ENCODE measurements at regions not wholly inside any gene's neighbourhood (a gene's known extent, or its start where the extent isn't known, plus 50 kb on each side); places are given as distances from the start of the nearest gene placed in this dataset.

- Histone ChIP-seq H3K9me1 (ENCODE audit: control insufficient read depth, extremely low read depth, insufficient read depth, low read length) (no peaks in the 10 kb centered on the region), H3K4me1 (ENCODE audit: control insufficient read depth, extremely low read depth, insufficient read depth, low read length) (no peaks in the 10 kb centered on the region), H3K27me3 (ENCODE audit: control insufficient read depth, extremely low read depth, insufficient read depth, low read length) (no peaks in the 10 kb centered on the region), H3K4me3 (ENCODE audit: control insufficient read depth in 2 of 3, extremely low read depth in 1 of 3, insufficient read depth in 2 of 3, low read depth in 1 of 3, low read length in 3 of 3) (no peak overlapping the region), H3K9me3 (ENCODE audit: control insufficient read depth, low read depth, low read length) (no peaks in the 10 kb centered on the region), H3K36me3 (ENCODE audit: control insufficient read depth in 2 of 2, extremely low read depth in 1 of 2, insufficient read depth in 2 of 2, low read length in 2 of 2) (no peaks in the 10 kb centered on the region), H3K4me2 (ENCODE audit: control insufficient read depth, extremely low read depth, insufficient read depth, low read depth, low read length) (no peak overlapping the region), H2AFZ (ENCODE audit: control insufficient read depth, low read length) (no peak overlapping the region), H3K27ac (ENCODE audit: control insufficient read depth, insufficient read depth, low read length) (no peak overlapping the region), H4K20me1 (ENCODE audit: control insufficient read depth, extremely low read depth, insufficient read depth, low read length) (no peaks in the 10 kb centered on the region), H3K79me2 (ENCODE audit: control insufficient read depth, insufficient read depth, low read length) (no peaks in the 10 kb centered on the region), H3K9ac (ENCODE audit: control insufficient read depth, extremely low read depth, insufficient read depth, low read length) (no peak overlapping the region)
- TF ChIP-seq CTCF (optimal IDR thresholded peaks at IDR 0.05 in 1 of 3, IDR thresholded peaks at IDR 0.05 in 1 of 3, conservative IDR thresholded peaks at IDR 0.05 in 1 of 3; ENCODE audit: extremely low read depth in 1 of 3, insufficient read depth in 2 of 3, low read length in 3 of 3) (no peak), EZH2 (IDR thresholded peaks at IDR 0.05; ENCODE audit: low read length) (no peak)
- FAIRE-seq (no peak), DNase-seq (ENCODE audit: low read depth, low spot score) (no peak)
- dilution Hi-C loops (cut with MboI; ENCODE audit: extremely low pct_ligation_motif_present, low sequenced_read_pairs), result no loop called here
Measured at GRCh38 chr21:28133116-28133515, 859.6 kb downstream of the LTN1 start.

- H3K4me1 ChIP-seq (ENCODE audit: control insufficient read depth, extremely low read depth, insufficient read depth, low read length), result no peaks in the 10 kb centered on the region
- no peaks in the 10 kb centered on the region for H3K27me3 ChIP-seq (ENCODE audit: control insufficient read depth, extremely low read depth, insufficient read depth, low read length)
- FAIRE-seq (no peak), DNase-seq (ENCODE audit: low read depth, low spot score) (no peak)
- dilution Hi-C loops (cut with MboI; ENCODE audit: extremely low pct_ligation_motif_present, low sequenced_read_pairs), result no loop called here
- H3K9me1 ChIP-seq (ENCODE audit: control insufficient read depth, extremely low read depth, insufficient read depth, low read length), result no peaks in the 10 kb centered on the region
- no peak overlapping the region for H2AFZ ChIP-seq (ENCODE audit: control insufficient read depth, low read length)
- H3K79me2 ChIP-seq (ENCODE audit: control insufficient read depth, insufficient read depth, low read length), result no peaks in the 10 kb centered on the region
- H3K9me3 ChIP-seq (ENCODE audit: control insufficient read depth, low read depth, low read length), result no peaks in the 10 kb centered on the region
- no peak overlapping the region for H3K27ac ChIP-seq (ENCODE audit: control insufficient read depth, insufficient read depth, low read length)
- TF ChIP-seq CTCF (optimal IDR thresholded peaks at IDR 0.05 in 1 of 3, IDR thresholded peaks at IDR 0.05 in 1 of 3, conservative IDR thresholded peaks at IDR 0.05 in 1 of 3; ENCODE audit: extremely low read depth in 1 of 3, insufficient read depth in 2 of 3, low read length in 3 of 3) (no peak), EZH2 (IDR thresholded peaks at IDR 0.05; ENCODE audit: low read length) (no peak)
- no peak overlapping the region for H3K4me3 ChIP-seq (ENCODE audit: control insufficient read depth in 2 of 3, extremely low read depth in 1 of 3, insufficient read depth in 2 of 3, low read depth in 1 of 3, low read length in 3 of 3)
- H4K20me1 ChIP-seq (ENCODE audit: control insufficient read depth, extremely low read depth, insufficient read depth, low read length), result no peaks in the 10 kb centered on the region
- no peak overlapping the region for H3K9ac ChIP-seq (ENCODE audit: control insufficient read depth, extremely low read depth, insufficient read depth, low read length)
- H3K36me3 ChIP-seq (ENCODE audit: control insufficient read depth in 2 of 2, extremely low read depth in 1 of 2, insufficient read depth in 2 of 2, low read length in 2 of 2), result no peaks in the 10 kb centered on the region
- H3K4me2 ChIP-seq (ENCODE audit: control insufficient read depth, extremely low read depth, insufficient read depth, low read depth, low read length), result no peak overlapping the region
Measured at GRCh38 chr21:28132713-28133112, 860.0 kb downstream of the LTN1 start.
